SK-N-SH (cell line): ENCODE measurements at regions not wholly inside any gene's neighbourhood (a gene's known extent, or its start where the extent isn't known, plus 50 kb on each side); places are given as distances from the start of the nearest gene placed in this dataset.

Source experiments
- CTCF ChIA-PET: fragments of 300-600, 350-600 bp; formaldehyde crosslinking; extraction: SDS; loops from one replicate; lab custom pipeline; 2021; lab: Yijun Ruan, JAX
- POLR2A ChIA-PET: fragments of 350-600 bp; sonication (Branson Sonifier 250); formaldehyde crosslinking; extraction: SDS; loops from one replicate; lab custom pipeline; 2020; ENCODE audit warnings: antibody characterized with exemption, inconsistent platforms; lab: Yijun Ruan, JAX
- DNase-seq: peaks from one replicate; pipeline ENCODE4 v3.0.0; 2012
- H2AFZ ChIP-seq: fragments of 200-600 bp; sonication (generic); 2 replicates; pipeline ENCODE4 v1.8.1; 2016; ENCODE audit warnings: antibody characterized with exemption, mild to moderate bottlenecking, low read depth
- H3F3A ChIP-seq: fragments of 200-600 bp; sonication (generic); replicated peaks from 2 replicates; pipeline ENCODE3; 2016; ENCODE audit warnings: antibody characterized with exemption, mild to moderate bottlenecking; ENCODE audit not compliant: insufficient read depth
- H3K27ac ChIP-seq, 2 experiments: fragments of 200-500 bp in 1 of 2; fragments of 200-600 bp in 1 of 2; sonication (Bioruptor generic) in 1 of 2; sonication (generic), shearing (Covaris generic) in 1 of 2; 2 replicates each; pipeline versions ENCODE4 v1.5.1 to v1.6.1; 2014 to 2016; ENCODE audit warnings: low read depth in 2 of 2, inconsistent platforms in 1 of 2, low read length in 1 of 2, mild to moderate bottlenecking in 1 of 2, mixed read lengths in 1 of 2
- H3K27me3 ChIP-seq: fragments of 200-600 bp; sonication (generic), shearing (Covaris generic); 2 replicates; pipeline ENCODE4 v1.6.1; 2016; ENCODE audit warnings: mixed run types; ENCODE audit not compliant: insufficient read depth
- H3K36me3 ChIP-seq, 2 experiments: fragments of 200-500 bp in 1 of 2; fragments of 200-600 bp in 1 of 2; sonication (Bioruptor generic) in 1 of 2; sonication (generic) in 1 of 2; replicated peaks in 1 of 2; 2 replicates each; pipeline versions ENCODE3 to v1.5.1; 2014 to 2016; ENCODE audit warnings: low read length in 1 of 2, mild to moderate bottlenecking in 1 of 2; ENCODE audit not compliant: insufficient read depth in 2 of 2, control insufficient read depth in 1 of 2
- H3K4me1 ChIP-seq, 2 experiments: fragments of 200-500 bp in 1 of 2; fragments of 200-600 bp in 1 of 2; sonication (Bioruptor generic) in 1 of 2; sonication (generic), shearing (Covaris generic) in 1 of 2; 2 replicates each; pipeline versions ENCODE4 v1.5.1 to v1.6.1; 2014 to 2016; ENCODE audit warnings: low read depth in 1 of 2, low read length in 1 of 2, mixed run types in 1 of 2; ENCODE audit not compliant: insufficient read depth in 2 of 2, control insufficient read depth in 1 of 2
- H3K4me2 ChIP-seq: fragments of 200-600 bp; sonication (generic), shearing (Covaris generic); 2 replicates; pipeline ENCODE4 v1.6.1; 2017; ENCODE audit warnings: mixed run types
- H3K4me3 ChIP-seq, 2 experiments: fragments of 200-500 bp in 1 of 2; fragments of 200-600 bp in 1 of 2; sonication (Bioruptor generic) in 1 of 2; sonication (generic), shearing (Covaris generic) in 1 of 2; 2 replicates each; pipeline versions ENCODE4 v1.5.1 to v1.8.1; 2014 to 2016; ENCODE audit warnings: low read depth in 2 of 2, inconsistent platforms in 1 of 2, low read length in 1 of 2, mild to moderate bottlenecking in 1 of 2, mixed read lengths in 1 of 2, moderate library complexity in 1 of 2
- H3K79me2 ChIP-seq: fragments of 200-600 bp; sonication (generic); 2 replicates; pipeline ENCODE4 v1.8.1; 2017; ENCODE audit warnings: mild to moderate bottlenecking; ENCODE audit not compliant: insufficient read depth
- H3K9ac ChIP-seq: fragments of 200-600 bp; sonication (generic); 2 replicates; pipeline ENCODE4 v1.6.1; 2017; ENCODE audit warnings: mixed run types
- H3K9me2 ChIP-seq: fragments of 200-600 bp; sonication (generic); 2 replicates; pipeline ENCODE4 v1.6.1; 2017; ENCODE audit warnings: mixed run types
- H3K9me3 ChIP-seq: fragments of 200-600 bp; sonication (generic); 2 replicates; pipeline ENCODE4 v1.6.1; 2017; ENCODE audit warnings: mixed run types, mild to moderate bottlenecking, moderate library complexity
- H4K20me1 ChIP-seq: fragments of 200-600 bp; sonication (generic); 2 replicates; pipeline ENCODE4 v1.6.1; 2017; ENCODE audit warnings: mild to moderate bottlenecking, mixed run types; ENCODE audit not compliant: insufficient read depth
- CHD2 ChIP-seq: fragments of 150-350 bp; IDR thresholded peaks from 2 replicates; pipeline ENCODE4 v1.6.1; 2018; ENCODE audit warnings: low read length; ENCODE audit not compliant: partially characterized antibody
- ELF1 ChIP-seq: IDR thresholded peaks from 2 replicates; pipeline ENCODE4 v1.4.0; 2012
- FOSL2 ChIP-seq: IDR thresholded peaks from 2 replicates; pipeline ENCODE4 v1.4.0; 2012; ENCODE audit warnings: low read depth, mild to moderate bottlenecking, moderate library complexity, borderline replicate concordance
- FOXJ3 ChIP-seq: sonication (generic); formaldehyde crosslinking; IDR thresholded peaks from 2 replicates; pipeline ENCODE4 v1.5.1; 2020; ENCODE audit warnings: mild to moderate bottlenecking, missing genetic modification reagents
- GATA2 ChIP-seq: sonication (generic); formaldehyde crosslinking; IDR thresholded peaks from 2 replicates; pipeline ENCODE4 v1.5.0; 2020; ENCODE audit warnings: mild to moderate bottlenecking, missing genetic modification reagents
- MEF2A ChIP-seq: IDR thresholded peaks from 2 replicates; pipeline ENCODE4 v1.4.0; 2012; ENCODE audit warnings: low read depth, borderline replicate concordance
- MXI1 ChIP-seq: IDR thresholded peaks from 2 replicates; pipeline ENCODE4 v1.6.1; 2012; ENCODE audit warnings: mild to moderate bottlenecking, low read depth, low read length, improper control_type of control experiment
- NFIC ChIP-seq: IDR thresholded peaks from 2 replicates; pipeline ENCODE4 v1.4.0; 2012; ENCODE audit warnings: borderline replicate concordance
- NRF1 ChIP-seq: IDR thresholded peaks from 2 replicates; pipeline ENCODE4 v1.6.1; 2012; ENCODE audit warnings: low read depth, mild to moderate bottlenecking, low read length
- RXRA ChIP-seq: IDR thresholded peaks from 2 replicates; pipeline ENCODE4 v1.4.0; 2012; ENCODE audit warnings: low read depth, mild to moderate bottlenecking, borderline replicate concordance
- SMC3 ChIP-seq: IDR thresholded peaks from 2 replicates; pipeline ENCODE4 v1.6.1; 2012; ENCODE audit warnings: low read depth, low read length, improper control_type of control experiment
- TAF1 ChIP-seq: IDR thresholded peaks from 2 replicates; pipeline ENCODE4 v1.6.1; 2012; ENCODE audit warnings: low read depth, mild to moderate bottlenecking, low read length, moderate library complexity, borderline replicate concordance
- YY1 ChIP-seq: IDR thresholded peaks from 2 replicates; pipeline ENCODE4 v1.4.0; 2012; ENCODE audit warnings: low read depth, mild to moderate bottlenecking
- ZBTB33 ChIP-seq: IDR thresholded peaks from 2 replicates; pipeline ENCODE4 v1.4.0; 2012; ENCODE audit warnings: low read depth, borderline replicate concordance
- WGBS: methylation state at CpG from one replicate; pipeline ENCODE4 v1.1.6; 2017; ENCODE audit warnings: low lambda C conversion rate; 5-methylcytosine and 5-hydroxymethylcytosine counted together
- TF ChIP-seq, protein P1 (sequence below): fragments of 200-600 bp; sonication (generic); IDR thresholded peaks from 2 replicates; pipeline ENCODE4 v1.6.1; 2017; ENCODE audit warnings: antibody characterized with exemption, mild to moderate bottlenecking, moderate library complexity

DNA sequence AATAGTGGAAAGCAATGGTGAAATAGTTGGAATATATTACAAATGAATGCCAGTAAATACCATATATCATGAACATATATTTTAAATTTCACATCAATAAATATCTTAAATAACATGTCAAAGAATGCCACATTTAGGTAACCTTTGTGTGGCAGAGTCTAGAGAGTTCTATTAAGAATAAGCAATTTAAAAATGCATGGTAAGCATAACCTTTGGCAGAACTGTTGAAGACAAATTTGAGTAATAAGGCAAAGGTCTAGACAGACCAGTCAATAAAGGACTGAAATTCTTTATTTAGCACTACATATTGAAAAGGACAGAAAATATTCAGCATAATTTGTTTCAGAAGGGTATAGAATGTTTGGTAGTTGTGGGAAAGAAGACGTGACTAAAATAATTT, 1417.0 kb downstream of the SUCLG1 start:
- Histone ChIP-seq H3K79me2 (no peaks in the 10 kb centered on the region), H4K20me1 (no peaks in the 10 kb centered on the region), H3K36me3 (no peaks in the 10 kb centered on the region), H3K27ac (no peak overlapping the region), H3K4me1 (no peaks in the 10 kb centered on the region), H3K27me3 (no peaks in the 10 kb centered on the region), H2AFZ (no peak overlapping the region), H3K9me3 (no peaks in the 10 kb centered on the region), H3K9ac (no peak overlapping the region), H3F3A (no peaks in the 10 kb centered on the region), H3K9me2 (no peaks in the 10 kb centered on the region), H3K4me2 (no peak overlapping the region), H3K4me3 (no peak overlapping the region)
- DNase-seq: no peak
- WGBS: 20% methylated on average over 1 of the region's 1 CpG
- POLR2A ChIA-PET: no interaction called here
- TF ChIP-seq FOXJ3 (CRISPR knock-in tag) (no peak), ZBTB33 (no peak), GATA2 (CRISPR knock-in tag) (no peak), CHD2 (no peak), TAF1 (no peak), RXRA (no peak), MXI1 (no peak), ELF1 (no peak)
- CTCF ChIA-PET: no interaction called here

- H3K27ac ChIP-seq: no peak overlapping the region
- no peak for DNase-seq
- ChIA-PET POLR2A (no interaction called here), CTCF (no interaction called here)
- H3K79me2 ChIP-seq: no peaks in the 10 kb centered on the region
- no peaks in the 10 kb centered on the region for H3K36me3 ChIP-seq
- no peak for TF ChIP-seq ELF1
- no peak for TF ChIP-seq MEF2A
- no peak for TF ChIP-seq TAF1
- TF ChIP-seq, protein P1, sequence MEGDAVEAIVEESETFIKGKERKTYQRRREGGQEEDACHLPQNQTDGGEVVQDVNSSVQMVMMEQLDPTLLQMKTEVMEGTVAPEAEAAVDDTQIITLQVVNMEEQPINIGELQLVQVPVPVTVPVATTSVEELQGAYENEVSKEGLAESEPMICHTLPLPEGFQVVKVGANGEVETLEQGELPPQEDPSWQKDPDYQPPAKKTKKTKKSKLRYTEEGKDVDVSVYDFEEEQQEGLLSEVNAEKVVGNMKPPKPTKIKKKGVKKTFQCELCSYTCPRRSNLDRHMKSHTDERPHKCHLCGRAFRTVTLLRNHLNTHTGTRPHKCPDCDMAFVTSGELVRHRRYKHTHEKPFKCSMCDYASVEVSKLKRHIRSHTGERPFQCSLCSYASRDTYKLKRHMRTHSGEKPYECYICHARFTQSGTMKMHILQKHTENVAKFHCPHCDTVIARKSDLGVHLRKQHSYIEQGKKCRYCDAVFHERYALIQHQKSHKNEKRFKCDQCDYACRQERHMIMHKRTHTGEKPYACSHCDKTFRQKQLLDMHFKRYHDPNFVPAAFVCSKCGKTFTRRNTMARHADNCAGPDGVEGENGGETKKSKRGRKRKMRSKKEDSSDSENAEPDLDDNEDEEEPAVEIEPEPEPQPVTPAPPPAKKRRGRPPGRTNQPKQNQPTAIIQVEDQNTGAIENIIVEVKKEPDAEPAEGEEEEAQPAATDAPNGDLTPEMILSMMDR: no peak
- TF ChIP-seq FOSL2: no peak
- TF ChIP-seq SMC3: no peak
- no peak for TF ChIP-seq YY1
- TF ChIP-seq NFIC: no peak
- TF ChIP-seq NRF1: no peak
- no peak overlapping the region for H2AFZ ChIP-seq
- 21% methylated on average over 5 of the region's 5 CpGs for whole genome bisulfite sequencing
- H3K4me2 ChIP-seq: no peak overlapping the region
- no peaks in the 10 kb centered on the region for H4K20me1 ChIP-seq
- H3K9me3 ChIP-seq: 0 out of 2 replicates have a peak, but pooled peaks cover 4% of the 10 kb centered on the region
- H3K27me3 ChIP-seq: no peaks in the 10 kb centered on the region
- H3K4me1 ChIP-seq: no peaks in the 10 kb centered on the region
- H3K9ac ChIP-seq: no peak overlapping the region
- no peak overlapping the region for H3K4me3 ChIP-seq
- no peaks in the 10 kb centered on the region for H3K9me2 ChIP-seq
- H3F3A ChIP-seq: no peaks in the 10 kb centered on the region
Observed at GRCh38 chr2:83022631-83023210, 1436.4 kb downstream of the SUCLG1 start.
